ENCODE measurements at regions not wholly inside any gene's neighbourhood (a gene's known extent, or its start where the extent isn't known, plus 50 kb on each side); places are given as distances from the start of the nearest gene placed in this dataset.

DNA sequence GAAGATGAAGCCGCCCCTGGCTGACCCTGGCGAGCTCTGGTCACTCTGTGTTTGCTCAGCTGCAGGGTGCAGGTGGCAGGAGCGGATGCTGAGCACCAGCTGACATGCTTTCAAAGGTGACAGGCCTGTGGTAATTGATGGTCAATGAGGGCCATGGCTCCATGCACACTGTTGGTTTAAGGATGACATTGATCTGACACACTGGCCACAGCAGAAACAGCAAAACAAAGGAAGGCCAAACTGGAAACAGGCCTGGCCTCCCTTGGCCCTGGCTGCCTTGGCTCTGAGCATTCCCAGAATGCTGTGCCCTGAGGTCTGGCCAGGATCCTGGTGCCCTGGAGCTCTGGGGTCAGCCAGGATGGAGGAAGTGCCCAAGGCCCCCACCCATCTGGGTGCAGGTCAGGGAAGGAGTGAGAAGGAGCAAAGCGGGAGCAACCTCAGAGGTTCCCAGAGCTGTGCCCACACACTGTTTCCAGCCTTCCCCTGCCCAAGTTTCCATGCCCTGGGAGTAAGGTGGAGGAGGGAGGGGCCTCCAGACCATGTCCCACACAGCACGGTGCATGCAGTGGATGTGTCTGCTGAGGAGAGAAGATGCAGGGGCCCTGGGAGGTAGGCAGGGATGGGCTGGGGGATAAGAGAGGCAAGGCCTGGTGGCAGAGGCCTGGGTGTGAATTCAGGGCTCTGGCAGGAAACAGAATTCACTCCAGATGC, 302.2 kb downstream of the RPS24 start:
- TF ChIP-seq, protein P1, sequence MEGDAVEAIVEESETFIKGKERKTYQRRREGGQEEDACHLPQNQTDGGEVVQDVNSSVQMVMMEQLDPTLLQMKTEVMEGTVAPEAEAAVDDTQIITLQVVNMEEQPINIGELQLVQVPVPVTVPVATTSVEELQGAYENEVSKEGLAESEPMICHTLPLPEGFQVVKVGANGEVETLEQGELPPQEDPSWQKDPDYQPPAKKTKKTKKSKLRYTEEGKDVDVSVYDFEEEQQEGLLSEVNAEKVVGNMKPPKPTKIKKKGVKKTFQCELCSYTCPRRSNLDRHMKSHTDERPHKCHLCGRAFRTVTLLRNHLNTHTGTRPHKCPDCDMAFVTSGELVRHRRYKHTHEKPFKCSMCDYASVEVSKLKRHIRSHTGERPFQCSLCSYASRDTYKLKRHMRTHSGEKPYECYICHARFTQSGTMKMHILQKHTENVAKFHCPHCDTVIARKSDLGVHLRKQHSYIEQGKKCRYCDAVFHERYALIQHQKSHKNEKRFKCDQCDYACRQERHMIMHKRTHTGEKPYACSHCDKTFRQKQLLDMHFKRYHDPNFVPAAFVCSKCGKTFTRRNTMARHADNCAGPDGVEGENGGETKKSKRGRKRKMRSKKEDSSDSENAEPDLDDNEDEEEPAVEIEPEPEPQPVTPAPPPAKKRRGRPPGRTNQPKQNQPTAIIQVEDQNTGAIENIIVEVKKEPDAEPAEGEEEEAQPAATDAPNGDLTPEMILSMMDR (IDR thresholded peaks at IDR 0.05; ENCODE audit: insufficient read depth, low read depth, low read length, missing control alignments) = no peak
- DNase-seq (ENCODE audit: low read depth) = no peak
- H3K4me3 ChIP-seq (ENCODE audit: low read depth, low read length) = no peak overlapping the region

DNA sequence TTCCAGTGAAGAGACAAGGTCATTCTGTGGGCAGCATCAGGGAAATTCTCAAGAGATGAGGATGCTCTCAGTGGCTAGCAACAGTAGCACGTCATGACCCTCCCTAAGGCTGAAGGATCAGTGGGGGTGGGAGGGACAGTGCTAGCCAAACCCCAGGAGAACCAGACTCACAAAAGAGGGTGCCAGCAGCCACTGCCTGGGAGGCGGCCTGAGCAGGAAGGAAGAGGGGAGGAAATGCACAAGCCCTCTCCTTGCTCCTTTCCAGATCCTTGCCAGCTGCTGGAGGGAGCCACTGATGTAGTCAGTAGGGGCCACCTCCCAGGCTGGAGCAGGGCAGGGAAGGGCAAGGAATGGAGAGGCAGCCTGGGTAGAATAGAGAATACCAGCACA, 302.7 kb downstream of the RPS24 start:
- H3K4me3 ChIP-seq (ENCODE audit: low read depth, low read length) = no peak overlapping the region
- DNase-seq (ENCODE audit: low read depth) = no peak
- TF ChIP-seq, protein P1 (IDR thresholded peaks at IDR 0.05; ENCODE audit: insufficient read depth, low read depth, low read length, missing control alignments) = no peak

DNA sequence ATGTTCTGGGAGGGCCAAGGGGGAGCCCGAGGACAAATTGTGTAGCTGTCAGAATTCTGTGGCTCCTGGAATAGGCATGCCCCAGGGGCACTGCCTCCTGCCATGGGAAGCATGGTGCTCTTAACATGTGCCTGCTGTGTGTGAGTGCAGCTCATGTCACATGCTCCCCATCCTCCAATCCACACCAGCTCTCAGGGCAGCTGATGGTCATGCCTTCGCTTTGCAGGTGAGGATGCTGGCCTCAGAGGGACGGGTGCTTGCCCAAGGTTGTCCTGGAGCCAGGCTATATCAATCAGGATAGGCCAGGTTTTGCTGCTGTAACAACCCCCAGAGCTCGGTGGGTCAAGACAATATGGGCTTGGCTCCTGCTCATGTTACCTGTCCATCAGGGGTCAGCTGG, 303.4 kb downstream of the RPS24 start:
- DNase-seq (ENCODE audit: low read depth) = no peak
- TF ChIP-seq, protein P1 (IDR thresholded peaks at IDR 0.05; ENCODE audit: insufficient read depth, low read depth, low read length, missing control alignments) = no peak
- no peak overlapping the region for H3K4me3 ChIP-seq (ENCODE audit: low read depth, low read length)

DNA sequence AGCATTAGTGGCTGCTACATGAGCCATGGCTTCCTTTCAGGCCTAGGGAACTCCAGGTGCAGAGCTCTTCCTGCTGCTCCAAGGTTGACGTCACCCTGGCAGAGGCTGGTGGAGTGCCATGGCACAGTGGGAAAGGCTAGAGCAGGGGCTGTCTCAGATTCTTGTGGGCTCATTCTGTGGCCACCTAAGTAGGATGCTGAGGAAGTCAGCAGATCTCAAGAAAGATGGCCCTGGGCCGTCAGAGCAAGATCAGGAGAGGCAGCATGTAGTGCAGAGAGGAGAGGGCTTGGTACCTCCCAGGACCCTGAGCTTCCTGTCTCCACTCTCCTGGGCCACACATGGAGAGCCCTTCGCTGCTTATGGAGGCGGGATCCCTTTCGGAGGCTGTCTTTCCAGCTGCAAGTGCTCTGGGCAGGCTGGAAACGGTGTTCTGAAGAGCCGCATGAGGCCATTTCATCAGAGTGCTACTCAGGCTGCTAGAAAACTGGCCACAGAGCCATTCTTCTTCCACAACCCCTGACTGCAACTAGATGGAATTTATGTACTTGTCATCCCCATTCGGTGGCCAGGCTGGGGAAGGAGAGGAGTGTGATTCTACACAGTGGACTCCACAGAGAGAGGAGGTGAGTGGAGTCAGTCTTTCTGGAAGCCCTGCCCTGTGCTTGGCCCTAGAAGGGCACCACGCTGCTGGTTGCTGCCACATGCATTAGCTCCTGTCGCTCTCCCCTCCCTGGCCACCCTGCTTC, 304.2 kb downstream of the RPS24 start:
- DNase-seq (ENCODE audit: low read depth) = no peak
- H3K4me3 ChIP-seq (ENCODE audit: low read depth, low read length) = no peak overlapping the region
- TF ChIP-seq, protein P1 (IDR thresholded peaks at IDR 0.05; ENCODE audit: insufficient read depth, low read depth, low read length, missing control alignments) = no peak

DNA sequence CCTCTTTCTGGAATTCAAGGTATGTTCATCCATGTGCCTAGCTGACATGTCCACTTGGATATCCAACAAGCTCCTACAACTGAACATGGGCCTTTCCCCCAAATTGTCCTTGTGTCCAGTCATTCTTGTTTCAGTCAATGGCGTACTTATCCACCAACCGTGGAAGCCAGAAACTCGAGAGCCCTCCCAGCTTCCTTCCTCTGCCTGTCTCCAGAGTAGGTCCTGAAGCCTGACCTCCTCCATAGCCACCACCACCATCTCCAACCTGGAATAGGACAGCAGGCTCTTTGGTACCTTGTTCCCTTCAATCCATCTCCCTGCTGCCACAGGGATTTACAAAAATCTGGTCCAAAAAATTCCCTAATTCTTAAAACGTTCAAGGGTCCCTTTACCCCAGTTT, 305.1 kb downstream of the RPS24 start:
- H3K4me3 ChIP-seq (ENCODE audit: low read depth, low read length) = no peak overlapping the region
- DNase-seq (ENCODE audit: low read depth) = no peak
- TF ChIP-seq, protein P1 (IDR thresholded peaks at IDR 0.05; ENCODE audit: insufficient read depth, low read depth, low read length, missing control alignments) = no peak

DNA sequence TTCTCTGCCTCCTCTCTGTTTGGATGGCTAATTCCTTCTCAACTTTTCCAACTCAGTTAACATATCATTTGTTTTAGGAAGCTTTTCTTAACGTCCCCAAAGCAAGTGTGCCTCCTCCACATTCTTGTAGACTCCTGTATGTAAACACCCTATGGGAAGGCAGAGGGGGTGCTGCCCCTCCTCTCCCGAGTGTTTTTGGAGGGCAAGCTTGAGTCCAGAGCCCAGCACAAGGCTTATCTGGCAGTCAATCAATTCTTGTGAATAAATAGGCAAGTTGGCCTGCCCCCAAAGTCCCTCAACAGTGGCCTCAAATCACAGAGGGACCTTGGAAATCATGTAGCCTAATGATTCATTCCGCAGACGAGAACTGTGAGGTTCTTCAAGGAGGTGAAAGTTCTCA, 305.6 kb downstream of the RPS24 start:
- TF ChIP-seq, protein P1 (IDR thresholded peaks at IDR 0.05; ENCODE audit: insufficient read depth, low read depth, low read length, missing control alignments) = no peak
- H3K4me3 ChIP-seq (ENCODE audit: low read depth, low read length) = no peak overlapping the region
- no peak for DNase-seq (ENCODE audit: low read depth)

Data from GM12865 (cell line).